ENCODE measurements at regions not wholly inside any gene's neighbourhood (a gene's known extent, or its start where the extent isn't known, plus 50 kb on each side); places are given as distances from the start of the nearest gene placed in this dataset.

DNA sequence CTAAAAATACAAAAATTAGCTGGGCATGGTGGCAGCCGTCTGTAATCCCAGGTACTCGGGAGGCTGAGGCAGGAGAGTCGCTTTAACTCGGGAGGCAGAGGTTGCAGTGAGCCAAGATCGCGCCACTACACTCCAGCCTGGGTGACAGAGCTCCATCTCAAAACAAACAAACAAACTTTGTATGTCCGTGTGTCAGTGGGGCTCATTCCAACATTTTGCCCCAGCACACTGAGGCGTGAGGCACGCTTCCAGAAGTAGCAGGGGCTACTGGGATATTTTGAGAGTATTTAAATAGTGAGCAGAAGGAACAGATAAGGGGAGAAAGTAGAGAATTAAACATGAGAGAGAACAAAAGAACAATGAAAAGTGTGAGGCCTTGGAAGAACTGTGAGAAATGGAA lies 83.3 kb upstream of the TANK start:
- no peak for DNase-seq

DNA sequence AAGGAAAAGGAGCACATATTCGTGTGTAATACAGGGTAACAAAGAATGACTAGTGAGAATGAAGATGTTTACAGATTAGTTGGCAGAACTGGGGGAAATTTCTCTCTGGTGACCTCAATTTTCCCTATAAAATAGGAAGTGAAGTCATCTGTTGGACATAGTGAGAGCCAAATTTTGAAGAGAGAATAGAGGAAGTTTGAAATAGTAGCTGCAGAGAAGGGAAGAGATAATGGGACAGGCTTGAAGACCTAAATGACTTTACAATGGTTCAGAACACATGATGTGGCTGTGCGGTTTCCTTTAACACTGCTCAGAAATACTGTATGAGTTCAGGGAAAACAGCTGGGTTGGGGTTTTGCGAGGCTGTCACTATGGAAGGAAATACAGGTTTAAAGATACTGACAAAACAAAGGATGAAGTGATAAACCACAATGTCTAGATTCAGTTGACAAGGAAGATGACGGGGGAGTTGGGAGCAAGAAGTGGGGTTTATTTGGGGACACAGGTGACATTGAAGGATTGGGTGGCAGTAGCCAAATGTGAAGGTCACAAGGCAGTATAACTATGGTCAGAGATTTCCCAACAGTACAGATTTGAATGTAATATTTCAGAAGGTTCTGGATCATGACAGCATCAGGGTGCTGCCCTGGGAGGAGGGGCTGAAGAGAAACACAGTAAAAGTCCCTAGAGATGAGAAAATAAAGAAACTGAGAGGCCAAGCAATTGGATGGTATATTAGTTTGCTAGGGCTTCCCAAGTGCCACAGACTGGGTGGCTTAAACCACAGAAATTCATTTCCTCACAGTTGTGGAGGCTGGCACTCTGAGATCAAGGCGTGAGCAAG lies 82.6 kb upstream of the TANK start:
- no peak for DNase-seq

DNA sequence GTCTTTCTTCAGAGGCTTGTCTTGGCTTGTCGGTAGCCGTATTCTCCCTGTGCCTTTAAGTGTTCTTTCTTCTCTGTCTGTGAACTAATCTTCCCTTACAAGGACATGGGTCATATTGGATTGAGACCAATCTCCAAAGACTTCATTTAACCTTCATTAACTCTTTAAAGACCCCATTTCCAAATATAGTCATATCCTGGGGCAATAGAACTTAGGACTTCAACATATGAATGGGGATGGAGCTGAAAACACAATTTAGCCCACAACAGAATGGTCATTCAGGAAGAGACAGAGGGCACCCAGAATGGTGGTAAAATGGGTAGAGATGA lies 82.1 kb upstream of the TANK start:
- DNase-seq, result no peak

DNA sequence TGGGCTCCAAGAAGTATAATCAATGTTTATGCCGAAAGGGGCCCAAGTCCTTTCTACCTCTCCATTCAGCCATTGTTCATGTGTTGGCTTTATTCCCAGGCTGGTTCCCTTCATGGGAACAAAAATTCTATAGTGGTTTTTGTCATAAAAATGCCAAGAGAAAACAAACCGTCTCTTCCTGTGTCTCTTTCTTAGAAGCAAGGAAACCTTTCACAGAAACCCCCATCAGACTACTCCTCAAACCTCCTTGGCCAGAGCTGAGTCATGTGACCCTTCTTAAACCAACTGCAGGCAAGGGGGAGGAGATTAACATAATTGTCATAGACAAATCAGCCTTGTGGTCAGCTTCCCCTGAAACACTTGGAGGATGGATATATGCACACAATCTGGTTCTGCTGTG lies 75.1 kb upstream of the TANK start:
- no peak for DNase-seq

DNA sequence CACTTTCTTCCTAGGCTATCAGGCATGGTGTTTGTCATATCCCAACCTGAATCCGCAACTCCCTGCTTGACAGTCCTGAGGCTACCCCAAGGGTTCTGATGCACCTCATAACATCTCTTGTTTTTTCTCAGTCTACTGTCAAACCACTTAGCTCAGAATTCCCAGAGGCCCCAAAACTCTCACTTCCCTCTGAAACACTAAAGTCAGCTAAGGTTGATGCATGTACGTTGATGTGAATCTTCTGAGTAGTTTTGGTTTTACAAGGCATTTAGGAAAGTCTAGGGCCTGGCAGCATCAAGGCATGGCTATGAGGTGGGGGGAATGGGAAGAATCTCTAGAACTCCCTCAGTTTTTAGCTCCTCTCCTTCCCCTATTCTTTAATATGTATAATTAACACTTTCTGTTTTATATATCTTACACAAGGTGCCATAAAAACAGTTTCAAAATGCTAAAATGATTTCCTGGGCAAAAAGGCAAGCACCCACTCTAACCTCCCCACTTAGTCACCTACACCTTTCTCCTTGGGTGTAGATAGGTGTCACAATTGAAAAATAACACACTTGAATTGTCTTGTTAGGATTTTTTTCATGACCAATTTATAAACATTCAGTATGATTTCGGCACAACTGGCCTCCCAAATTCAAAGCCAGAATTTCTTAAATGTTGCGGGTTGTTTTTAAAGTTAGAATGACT lies 71.4 kb upstream of the TANK start:
- no peak for DNase-seq

DNA sequence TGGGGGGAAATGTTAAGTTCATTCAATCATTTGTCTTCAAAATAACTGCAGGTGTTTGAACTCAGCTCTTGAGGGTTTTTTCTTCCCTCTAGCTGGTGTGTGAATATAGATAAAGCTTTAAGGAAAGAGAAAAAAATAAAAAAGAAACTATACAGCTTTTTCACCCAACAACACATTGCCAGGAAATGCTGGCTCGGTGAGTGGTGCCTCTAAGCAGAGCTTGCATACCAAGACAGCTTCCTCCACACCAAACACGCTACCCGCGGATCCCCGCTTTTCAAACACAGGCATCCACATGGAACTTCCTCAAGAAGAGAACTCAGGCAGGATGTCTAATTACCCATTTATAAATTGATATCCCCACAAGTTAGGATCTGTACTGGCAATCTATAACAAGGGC lies 69.8 kb upstream of the TANK start:
- DNase-seq, result no peak

DNA sequence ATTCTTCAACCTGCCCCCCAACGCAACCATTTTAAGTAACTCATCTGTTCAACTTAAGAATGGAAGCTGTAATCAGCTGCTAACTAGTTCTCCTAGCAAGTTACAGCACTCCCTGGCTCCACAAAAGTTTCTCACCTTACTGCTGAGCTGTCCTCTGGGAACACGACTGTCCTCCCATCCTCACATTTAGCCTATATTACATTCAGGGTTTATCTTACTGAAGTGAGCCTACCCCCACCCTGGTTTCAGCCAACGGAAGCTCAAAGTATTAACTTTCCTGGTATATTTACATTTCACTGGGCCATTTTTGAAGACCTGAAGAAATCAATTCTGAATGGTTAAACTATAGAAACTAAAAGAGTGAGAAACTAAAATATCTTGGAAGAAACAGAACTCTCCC lies 64.9 kb upstream of the TANK start:
- DNase-seq, result no peak

DNA sequence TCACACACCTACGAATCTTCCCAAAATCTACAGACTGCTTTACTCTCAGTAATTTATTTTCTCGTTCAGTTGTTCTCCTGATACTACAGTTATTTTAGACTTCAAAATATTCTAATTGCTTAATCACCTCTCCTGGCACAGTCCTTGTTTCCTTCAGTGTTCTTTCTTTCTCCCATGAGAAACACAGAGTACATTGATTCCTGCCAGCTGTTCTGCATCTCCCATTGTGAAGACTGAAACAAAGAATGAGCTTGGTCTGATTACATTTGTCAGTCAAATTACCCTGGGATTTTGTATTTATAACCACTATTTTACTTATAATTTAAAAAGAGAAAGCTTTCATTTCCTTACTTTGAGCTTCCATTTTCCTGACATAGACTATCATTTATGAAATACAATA lies 63.9 kb upstream of the TANK start:
- no peak for DNase-seq

DNA sequence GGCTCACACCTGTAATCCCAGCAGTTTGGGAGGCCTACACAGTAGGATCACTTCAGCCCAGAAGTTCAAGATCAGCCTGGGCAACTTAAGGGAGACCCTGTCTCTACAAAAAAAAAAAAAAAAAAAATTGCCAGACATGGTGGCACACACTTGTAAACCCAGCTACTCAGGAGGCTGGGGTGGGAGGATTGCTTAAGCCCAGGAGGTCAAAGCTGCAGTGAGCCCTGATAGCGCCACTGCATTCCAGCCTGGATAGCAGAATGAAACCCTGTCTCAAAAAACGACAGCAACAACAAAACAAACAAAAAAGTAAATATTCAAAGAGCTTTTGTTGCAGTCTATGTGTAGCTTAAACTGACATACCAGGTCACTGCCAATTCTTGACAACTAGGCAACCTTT lies 63.1 kb upstream of the TANK start:
- no peak for DNase-seq

DNA sequence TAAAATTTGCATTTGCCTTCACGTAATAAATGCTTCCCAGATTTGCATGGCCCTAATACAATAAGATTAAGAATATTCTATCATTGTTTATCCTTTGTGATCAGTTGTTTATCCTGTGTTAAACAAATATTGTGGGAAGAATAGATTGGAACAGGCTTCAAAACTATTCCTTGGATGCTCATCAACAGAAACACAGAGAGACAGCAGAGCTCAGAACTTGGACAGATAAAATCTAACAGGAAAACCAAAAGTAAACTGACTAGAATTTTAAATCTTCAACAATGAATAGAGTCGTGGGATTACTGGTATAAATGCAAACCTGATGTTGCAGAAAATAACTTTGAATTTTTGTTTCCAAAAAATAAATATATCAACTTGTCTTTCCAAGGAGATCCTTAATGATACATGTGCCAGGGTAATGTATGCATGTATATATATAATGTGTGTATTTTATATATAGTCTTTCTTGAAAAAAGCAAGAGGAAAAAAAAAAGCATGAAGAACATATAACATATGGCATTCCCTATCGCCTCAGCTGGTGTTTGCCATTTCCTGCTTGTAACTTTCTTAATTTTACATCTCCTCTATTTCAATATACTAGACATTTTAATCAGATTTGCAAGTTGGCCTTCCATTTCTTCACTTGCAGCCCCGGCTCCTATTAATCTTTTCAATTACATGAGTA lies 59.9 kb upstream of the TANK start:
- DNase-seq, result no peak

DNA sequence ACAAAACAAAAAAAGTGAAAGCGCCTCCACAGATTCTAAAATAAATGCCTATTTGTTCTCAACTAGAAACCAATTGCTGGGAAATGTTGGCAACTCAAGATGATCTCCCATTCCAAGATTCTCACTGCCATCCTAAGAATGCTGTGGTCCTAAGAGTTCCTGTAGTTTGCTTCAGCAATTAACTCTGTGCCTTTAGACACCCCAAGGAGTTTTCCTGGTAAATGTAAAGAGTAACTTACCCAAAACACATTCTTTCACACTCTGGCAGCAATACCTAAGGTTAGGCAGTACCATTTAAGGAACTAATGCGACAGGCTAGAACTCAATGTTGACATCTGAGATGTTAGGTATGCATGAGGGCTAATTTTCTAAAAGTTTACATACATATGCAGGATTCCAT lies 58.8 kb upstream of the TANK start:
- DNase-seq, result no peak

DNA sequence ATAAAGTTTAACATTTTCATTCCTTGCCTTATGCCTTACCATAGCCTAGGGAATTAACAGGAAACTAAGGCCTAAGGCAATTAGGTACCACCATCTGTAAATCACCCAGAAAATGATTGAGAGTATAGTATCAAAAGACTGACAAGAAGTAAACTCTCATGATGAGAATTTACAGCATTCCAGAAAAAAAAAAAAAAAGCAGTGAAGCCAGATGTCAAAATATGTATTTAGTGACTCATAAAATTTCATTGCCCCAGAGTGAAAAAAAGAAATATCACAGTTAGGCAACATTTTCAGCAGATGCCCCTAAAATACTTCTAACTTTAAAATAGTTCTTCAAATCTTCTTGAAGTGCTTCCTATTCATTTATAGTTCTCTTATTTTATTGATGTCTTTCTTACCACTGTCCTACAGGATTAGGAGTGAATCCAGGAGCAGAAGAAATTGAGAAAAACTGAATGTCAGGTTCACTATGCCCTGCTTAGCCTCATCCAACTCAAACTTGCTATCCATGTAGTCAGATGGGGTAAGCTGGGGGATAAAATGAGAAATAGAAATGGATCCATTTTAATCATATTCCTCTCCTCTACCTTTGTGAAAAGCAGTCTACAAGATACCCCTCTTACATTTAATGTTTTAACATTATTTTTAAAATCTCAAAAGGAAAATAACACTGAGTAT lies 57.3 kb upstream of the TANK start:
- peak; percentile 2 for DNase-seq

DNA sequence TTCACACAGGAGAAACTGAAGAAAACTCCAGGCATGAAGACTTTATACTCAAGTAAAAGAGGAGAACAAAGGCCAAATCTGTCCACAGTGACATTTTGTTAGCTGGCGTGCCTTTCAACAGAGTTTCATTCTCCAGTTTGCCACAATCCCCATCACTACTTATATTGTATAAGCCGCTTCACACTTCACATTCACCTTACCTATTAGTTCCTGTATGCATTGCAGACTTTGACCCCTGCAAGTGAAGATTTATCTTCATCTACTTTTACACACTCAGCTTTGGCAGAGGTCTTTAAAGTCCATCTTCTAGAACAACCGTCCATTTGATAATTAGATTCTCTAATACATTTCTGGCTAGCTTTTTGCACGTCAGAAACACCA lies 56.8 kb upstream of the TANK start:
- DNase-seq, result no peak

DNA sequence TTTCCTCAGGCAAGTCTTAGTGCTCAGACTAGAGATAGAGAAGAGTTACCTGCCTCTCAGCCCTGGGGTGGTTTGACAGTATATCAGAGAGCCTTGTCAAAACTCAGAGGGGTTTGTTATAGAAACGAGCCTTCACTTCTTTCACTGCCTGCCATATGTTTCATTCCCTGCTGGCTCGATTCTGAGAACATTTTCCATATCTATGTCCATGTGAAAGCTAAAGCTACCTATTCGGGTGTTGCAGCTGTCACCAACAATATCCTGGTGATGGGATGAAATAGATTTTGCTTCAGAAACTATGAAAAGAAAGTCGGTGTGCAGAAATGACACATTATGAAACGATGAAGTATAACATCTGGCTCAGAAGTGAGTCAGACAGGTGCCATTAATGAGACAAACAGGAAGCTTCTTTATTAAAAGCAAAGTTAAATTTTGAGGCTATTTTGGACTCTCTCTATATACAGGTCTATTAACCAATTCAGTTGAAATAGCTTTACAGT lies 56.1 kb upstream of the TANK start:
- no peak for DNase-seq

DNA sequence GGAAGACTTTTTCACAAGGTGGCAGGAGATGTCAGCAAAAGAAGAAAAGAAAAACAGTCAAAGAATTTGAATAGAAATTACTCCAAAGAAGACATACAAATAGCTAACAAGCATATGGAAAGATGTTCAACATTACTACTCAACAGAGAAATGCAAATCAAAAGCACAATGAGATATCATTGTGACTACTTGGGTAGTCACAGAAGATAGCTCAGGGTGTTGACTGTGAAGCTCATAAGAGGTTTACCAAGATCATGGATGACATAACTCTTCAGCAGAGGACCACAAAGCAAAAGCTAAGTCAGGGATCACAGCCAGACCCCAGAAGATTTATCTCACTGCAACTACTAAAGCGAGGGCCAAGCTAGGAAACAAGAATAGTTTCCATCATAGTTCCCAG lies 53.0 kb upstream of the TANK start:
- DNase-seq, result no peak

Measured in amniotic stem cell (primary cell).